Activated naive CD4-positive, alpha-beta T cell treated with anti-CD3 and anti-CD28 coated beads, Interleukin-2, amount 50 U/mL, for 72 hours (primary cell): ENCODE measurements at regions not wholly inside any gene's neighbourhood (a gene's known extent, or its start where the extent isn't known, plus 50 kb on each side); places are given as distances from the start of the nearest gene placed in this dataset.

Experiments used
- ATAC-seq, 2 donors: fragments of 150-1000 bp; cut with Tn5 transposase; 2 replicates each; pipeline ENCODE4 v1.10.0; 2021; ENCODE audit warnings: mild to moderate bottlenecking in 2 of 2, moderate library complexity in 2 of 2
- DNase-seq, 2 donors: peaks; one replicate each; pipeline ENCODE4 v3.0.0; 2021 to 2022; ENCODE audit warnings: low spot score in 2 of 2
- H3K27ac Mint-ChIP-seq, 2 donors: one replicate each; pipeline ENCODE4 v1.8.0; 2022; ENCODE audit warnings: mild to moderate bottlenecking in 2 of 2, mixed read lengths in 2 of 2
- H3K36me3 Mint-ChIP-seq, 2 donors: one replicate each; pipeline ENCODE4 v1.8.0; 2022; ENCODE audit warnings: mixed read lengths in 2 of 2
- H3K9me3 Mint-ChIP-seq, 2 donors: one replicate each; pipeline ENCODE4 v1.8.0; 2022; ENCODE audit warnings: mixed read lengths in 2 of 2

DNA sequence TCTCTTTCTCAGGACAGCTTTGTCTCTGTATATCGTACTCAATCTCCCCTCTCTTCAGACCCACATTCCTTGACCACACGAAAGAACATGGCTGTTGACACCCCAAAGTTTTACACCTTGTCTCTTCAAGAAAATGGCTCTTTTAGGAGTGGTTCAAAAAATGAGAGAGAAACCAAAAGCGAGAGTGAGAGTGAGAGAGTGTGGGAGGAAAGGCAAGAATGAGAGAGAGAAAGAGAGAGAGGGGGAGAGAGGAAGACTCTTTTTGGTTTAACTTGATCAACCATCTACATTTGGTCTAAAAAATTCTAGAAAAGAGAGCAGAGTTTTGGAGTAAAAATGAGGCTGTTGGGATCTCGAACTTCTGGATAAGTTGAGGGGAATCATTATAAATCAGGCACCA is 581.8 kb upstream of the WWC1 start:
- DNase-seq = no peak
- no peak for ATAC-seq
- H3K9me3 Mint-ChIP-seq = peaks cover 0 to 6% of the 10 kb centered on the region in 2 donors
- H3K36me3 Mint-ChIP-seq = no peaks in the 10 kb centered on the region
- no peak overlapping the region for H3K27ac Mint-ChIP-seq

DNA sequence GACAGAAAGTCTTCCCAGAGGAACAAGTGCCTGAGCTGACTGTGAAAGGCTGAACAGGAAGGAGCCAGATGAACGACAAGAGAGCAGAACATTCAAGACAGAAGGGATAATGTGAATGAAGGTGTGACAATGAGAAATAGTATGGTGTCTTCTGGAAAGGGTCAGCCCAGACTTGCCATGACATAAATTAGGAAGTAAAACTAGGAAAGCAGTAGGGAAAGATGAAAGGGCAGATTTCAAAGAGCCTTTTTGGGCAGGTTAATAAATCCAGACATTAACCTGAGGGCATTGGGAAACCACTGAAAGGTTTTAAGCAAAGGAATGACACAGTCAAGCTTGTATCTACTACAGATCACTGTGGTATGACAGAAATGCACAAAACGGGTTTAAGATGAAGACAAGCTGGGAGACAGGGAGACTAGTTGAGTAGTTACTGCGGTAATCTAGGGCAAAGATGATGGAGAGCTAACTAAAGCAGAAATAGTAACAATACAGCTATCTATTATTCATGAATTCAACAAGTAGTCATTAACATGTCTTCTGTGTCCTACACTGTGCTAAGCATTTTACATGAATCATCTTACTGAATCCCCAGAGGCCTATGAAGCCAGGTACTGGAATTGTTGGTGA is 580.9 kb upstream of the WWC1 start:
- no peak for DNase-seq
- ATAC-seq = no peak
- peaks cover 0 to 6% of the 10 kb centered on the region in 2 donors for H3K9me3 Mint-ChIP-seq
- no peaks in the 10 kb centered on the region for H3K36me3 Mint-ChIP-seq
- no peak overlapping the region for H3K27ac Mint-ChIP-seq

DNA sequence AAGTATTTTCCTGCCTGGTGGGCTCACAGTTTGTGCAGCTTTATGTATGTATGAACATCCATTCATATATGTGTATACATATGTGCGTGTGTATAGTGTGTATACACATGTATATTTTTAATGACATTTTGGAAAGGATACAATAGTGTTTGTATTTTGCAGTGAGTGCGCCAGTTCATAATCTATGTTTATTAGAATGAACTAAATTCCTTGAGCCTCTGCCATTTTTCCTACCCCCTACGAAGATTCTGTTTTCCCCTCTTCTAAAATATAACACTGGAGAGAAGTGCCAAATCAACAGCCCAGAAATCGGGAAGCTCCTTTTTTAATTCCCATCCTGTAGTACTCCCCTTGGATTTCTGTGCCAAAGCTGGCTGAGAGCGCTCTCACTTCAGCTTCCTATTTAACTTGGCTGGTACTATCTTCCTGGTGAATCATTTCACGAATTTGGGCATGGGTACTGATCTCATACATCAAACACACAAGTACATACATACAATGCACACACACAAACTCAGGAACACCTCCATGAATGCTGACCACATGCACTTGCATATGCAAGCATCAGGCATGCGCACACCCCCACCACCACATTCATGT is 578.4 kb upstream of the WWC1 start:
- H3K27ac Mint-ChIP-seq = no peak overlapping the region
- H3K9me3 Mint-ChIP-seq = peaks cover 0 to 6% of the 10 kb centered on the region in 2 donors
- DNase-seq (no peak), ATAC-seq (no peak)
- no peaks in the 10 kb centered on the region for H3K36me3 Mint-ChIP-seq

DNA sequence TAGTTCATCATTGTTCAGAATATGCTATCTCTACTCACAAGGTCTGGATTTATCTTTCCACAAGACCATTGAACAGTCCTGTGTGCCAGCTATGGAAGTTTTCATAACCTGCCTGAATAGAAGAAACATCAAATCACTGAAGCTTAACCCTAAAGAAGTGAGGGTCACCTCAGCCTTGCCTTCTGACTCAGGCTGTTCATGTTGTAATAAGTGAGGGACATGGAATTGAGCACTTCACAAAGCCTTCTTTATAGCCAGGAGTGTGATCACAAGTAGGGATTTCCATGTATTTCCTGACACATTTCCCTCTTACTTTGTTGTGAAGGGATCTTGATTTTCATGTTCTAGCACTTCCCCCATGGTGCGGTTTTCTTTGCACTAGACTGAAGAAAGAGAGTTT is 577.5 kb upstream of the WWC1 start:
- H3K27ac Mint-ChIP-seq = no peak overlapping the region
- ATAC-seq = no peak
- H3K36me3 Mint-ChIP-seq = no peaks in the 10 kb centered on the region
- DNase-seq = no peak
- H3K9me3 Mint-ChIP-seq = peaks cover 0 to 6% of the 10 kb centered on the region in 2 donors

DNA sequence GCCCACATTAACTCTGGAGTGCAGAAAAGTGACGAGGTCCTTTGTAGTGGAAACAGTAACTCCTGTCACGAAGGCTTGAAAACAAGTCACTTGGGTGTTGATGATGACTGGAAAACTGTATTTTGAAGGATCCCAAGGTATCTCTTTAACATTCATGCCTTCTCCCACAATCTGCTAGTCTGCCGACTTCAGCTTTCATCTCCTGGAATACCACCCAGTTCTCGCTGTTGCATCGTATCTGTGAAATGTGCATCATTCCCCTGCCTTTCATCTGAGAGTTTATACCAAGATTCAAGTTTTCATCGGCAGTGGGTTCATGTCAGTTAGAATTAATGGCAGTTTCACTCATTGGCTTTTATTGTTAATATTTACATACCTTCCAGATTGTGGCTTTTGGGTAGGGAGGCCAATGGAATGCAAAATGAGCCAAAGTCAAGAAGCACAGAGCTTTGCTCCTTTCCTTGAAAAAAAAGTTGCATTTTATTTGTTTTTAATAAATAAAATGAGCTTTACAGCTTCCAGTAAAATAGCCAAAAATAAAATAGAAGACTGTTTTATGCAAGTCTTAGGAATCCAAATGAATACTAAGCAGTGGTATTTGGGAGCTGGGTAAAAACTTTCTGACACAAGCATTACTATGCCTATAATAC is 575.2 kb upstream of the WWC1 start:
- DNase-seq (no peak), ATAC-seq (no peak)
- H3K9me3 Mint-ChIP-seq = peaks cover 0 to 6% of the 10 kb centered on the region in 2 donors
- H3K36me3 Mint-ChIP-seq = no peaks in the 10 kb centered on the region
- H3K27ac Mint-ChIP-seq = no peak overlapping the region

DNA sequence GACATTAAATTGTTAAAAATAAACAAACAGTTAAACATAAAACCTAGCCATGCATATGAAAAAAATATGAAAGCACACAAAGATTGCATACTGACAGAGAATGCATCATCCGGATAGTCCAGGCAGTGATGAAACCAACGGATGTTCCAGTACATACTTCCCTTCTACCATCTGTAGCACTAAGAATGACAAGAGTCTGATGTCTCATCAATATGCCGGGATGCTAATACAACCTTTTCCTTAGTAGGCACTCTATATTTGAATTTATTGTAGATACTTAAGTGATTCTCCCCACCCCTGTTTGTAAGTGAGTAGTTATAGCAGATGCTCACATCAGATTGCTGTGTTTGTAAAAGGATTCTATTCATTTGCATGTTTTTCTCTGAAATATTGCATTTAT is 571.2 kb upstream of the WWC1 start:
- Mint-ChIP-seq H3K9me3 (no peaks in the 10 kb centered on the region), H3K27ac (no peak overlapping the region), H3K36me3 (no peaks in the 10 kb centered on the region)
- no peak for ATAC-seq
- no peak for DNase-seq

DNA sequence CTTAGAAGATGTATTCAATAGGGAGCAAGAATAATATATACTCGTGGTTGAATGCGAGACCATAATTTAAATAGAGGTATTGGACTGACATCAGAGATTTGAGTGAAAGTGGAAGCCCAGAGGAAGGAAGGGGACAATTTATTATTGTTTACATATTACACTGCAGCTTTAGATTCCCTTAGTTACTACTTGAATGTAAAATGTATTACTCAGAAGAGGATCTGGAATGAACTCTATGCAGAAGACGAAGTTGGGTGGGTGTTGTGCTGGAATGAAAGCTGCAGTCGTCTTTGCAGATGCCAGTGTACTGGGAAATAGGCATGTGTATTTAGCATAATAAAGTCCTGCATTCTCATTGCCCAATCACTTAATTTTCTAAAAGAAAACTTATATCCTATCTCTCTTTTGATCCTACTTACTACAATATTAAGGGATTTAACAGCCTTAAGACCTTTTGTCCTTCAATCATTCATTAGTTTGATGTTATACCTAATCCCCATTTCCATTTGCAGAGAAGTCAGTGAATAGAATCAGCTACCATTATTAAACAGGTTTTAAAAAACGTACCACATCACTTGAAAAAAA is 570.7 kb upstream of the WWC1 start:
- DNase-seq (no peak), ATAC-seq (no peak)
- Mint-ChIP-seq H3K9me3 (no peaks in the 10 kb centered on the region), H3K27ac (no peak overlapping the region), H3K36me3 (no peaks in the 10 kb centered on the region)

DNA sequence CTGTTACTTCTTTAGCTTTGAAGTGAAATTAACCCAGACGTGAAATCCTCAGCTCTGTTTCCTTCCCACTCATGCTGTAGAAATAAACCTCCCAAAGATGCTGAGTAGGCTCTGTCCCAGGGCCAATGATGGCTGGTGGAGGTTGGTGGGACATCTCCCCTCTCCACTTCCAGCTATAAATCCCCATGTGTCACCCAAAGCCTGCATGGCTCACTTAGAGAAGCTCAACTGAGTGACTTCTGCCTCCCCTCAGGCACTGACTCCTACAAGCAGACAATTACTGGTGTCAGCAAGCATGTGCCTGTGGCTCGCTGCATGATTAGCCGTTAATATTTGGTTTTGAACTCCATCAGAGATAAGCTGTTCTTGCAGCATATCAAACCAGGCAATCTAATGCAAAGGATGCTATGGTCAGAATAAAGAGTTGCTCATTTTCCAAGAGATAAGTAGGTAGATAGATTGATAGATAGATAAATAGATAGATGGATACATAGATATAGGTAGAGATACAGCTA is 569.5 kb upstream of the WWC1 start:
- no peak for DNase-seq
- H3K27ac Mint-ChIP-seq = no peak overlapping the region
- H3K9me3 Mint-ChIP-seq = no peaks in the 10 kb centered on the region
- no peak for ATAC-seq
- H3K36me3 Mint-ChIP-seq = no peaks in the 10 kb centered on the region

DNA sequence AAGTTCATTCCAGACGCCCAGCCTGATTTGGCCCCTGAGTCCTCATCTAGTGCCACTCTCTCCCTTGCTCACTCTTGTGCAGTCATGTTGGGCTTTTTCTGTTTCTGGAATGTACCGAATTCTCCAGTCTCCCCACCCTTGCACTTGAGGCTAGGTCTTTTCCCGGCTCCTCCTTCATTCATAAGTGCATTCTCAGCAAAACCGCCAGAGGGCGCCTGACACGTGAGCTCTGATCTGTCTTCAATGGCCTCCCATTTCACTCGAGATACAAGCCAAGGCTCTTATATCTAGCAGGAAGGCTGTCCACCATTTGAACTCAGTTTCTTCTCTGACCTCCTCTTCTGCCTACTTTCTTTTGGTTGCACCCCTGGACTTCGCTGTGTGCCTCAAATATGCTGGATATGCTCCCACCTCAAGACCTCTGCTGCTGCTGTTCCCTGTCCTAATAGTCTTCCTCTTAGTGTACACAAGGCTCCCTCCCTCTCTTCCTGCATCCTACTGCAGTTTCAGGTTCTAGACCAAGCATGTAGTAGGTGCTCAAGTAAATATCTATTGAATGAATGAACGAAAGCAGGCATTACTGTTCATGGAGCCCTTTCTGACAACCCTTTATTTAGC is 568.1 kb upstream of the WWC1 start:
- H3K36me3 Mint-ChIP-seq = no peaks in the 10 kb centered on the region

DNA sequence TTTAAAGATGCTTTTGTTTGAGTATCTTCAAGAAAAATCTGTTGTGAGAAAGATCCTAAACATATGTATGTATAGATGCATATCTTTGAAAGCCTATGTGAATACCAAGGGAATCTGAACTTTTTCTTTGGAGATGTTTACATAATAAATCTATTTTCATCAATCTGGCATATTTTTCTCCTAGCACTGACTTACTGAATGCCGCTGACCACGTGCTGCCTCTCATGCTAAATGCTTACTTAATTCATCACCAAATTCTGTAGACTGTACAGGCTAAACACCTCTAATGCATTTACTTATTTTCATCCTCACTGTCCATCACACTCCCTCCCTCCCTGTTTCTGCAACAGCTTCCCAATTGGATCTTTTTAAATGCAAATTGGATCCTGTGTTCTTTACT is 566.2 kb upstream of the WWC1 start:
- H3K36me3 Mint-ChIP-seq = no peaks in the 10 kb centered on the region
- no peak for DNase-seq
- no peaks in the 10 kb centered on the region for H3K9me3 Mint-ChIP-seq
- no peak overlapping the region for H3K27ac Mint-ChIP-seq
- ATAC-seq = no peak

More for the DNA sequence above, 568.1 kb upstream of the WWC1 start:
- ATAC-seq = peak; percentile 66 to 90
- no peaks in the 10 kb centered on the region for H3K9me3 Mint-ChIP-seq
- no peak overlapping the region for H3K27ac Mint-ChIP-seq
- peak; percentile 61 to 74 for DNase-seq

DNA sequence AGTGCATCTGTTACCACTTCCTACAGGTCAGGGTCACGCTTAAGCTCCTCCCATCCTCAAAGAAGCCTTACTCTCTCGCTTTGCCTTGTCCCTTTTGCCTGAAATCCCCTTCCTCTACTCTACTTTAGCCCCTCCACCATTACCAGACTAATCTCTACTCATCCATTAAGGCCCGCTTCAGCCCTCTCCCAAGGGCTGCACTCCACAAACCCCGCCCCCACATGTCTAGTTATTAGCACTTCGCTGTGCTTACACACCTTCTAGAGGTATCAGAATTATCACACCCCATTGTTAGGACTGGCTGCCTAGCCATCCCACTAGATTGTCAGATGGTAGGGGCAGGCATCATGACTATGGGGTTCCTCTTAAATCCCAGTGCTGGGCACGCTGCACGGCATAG is 565.7 kb upstream of the WWC1 start:
- no peak for DNase-seq
- H3K36me3 Mint-ChIP-seq = no peaks in the 10 kb centered on the region
- H3K27ac Mint-ChIP-seq = no peak overlapping the region
- no peaks in the 10 kb centered on the region for H3K9me3 Mint-ChIP-seq
- ATAC-seq = no peak

DNA sequence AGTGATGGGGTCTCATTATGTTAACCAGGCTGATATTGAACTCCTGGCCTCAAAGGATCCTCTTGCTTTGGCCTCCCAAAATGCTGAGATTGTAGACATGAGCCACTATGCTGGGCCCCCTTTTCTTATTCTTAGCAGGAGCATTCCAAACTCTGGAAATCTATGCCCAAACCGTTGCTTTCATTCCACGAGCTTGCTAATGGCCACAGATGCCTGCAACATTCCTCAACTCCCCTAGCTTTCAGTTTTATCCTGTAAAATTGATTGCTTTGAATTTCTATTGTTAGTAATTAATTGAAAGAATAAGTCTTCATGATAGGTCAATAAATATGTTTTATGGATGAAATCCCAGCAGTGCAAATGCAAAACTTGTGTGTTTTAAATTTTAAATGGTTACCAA is 564.8 kb upstream of the WWC1 start:
- Mint-ChIP-seq H3K36me3 (no peaks in the 10 kb centered on the region), H3K9me3 (no peaks in the 10 kb centered on the region), H3K27ac (no peak overlapping the region)
- ATAC-seq (no peak), DNase-seq (no peak)

DNA sequence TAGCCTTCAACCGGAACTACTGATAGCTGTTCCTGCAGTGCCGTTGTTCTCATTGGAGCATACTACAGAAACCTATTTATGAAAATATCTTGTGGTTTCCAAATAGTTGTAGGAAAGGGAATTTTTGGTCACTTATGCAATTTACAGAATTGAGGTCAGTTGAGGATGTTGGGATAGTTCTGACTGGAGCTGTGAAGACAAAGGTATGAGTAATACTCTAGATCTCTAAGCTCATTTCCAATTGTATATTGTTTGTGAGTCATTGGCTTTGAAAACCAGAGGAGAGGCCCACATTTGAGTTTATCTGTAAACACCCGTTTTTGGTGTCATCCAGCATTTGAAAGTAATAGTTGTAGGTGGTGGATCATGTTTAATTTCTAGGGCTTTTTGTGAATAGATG is 561.3 kb upstream of the WWC1 start:
- Mint-ChIP-seq H3K9me3 (no peaks in the 10 kb centered on the region), H3K27ac (no peak overlapping the region), H3K36me3 (no peaks in the 10 kb centered on the region)
- ATAC-seq (peak in 1 of 2 donors; percentile 91), DNase-seq (no peak)

DNA sequence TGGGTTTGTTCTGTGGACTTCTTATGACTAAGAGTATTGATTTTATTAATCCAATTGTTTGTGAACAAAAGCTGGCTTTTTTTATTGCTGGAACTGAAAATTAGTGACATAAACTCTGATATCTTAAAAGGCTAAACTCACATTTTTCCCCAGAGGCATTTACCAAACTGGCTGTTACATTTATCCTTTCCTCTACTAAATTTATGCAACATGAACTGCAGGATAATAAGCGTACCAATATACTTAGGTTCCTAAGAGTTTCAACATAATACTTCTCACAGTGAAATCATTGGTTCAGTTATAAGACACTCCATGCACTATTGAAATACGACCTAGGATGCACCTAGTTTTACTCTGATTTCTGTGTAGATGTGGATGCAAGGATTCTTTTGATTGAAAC is 560.8 kb upstream of the WWC1 start:
- Mint-ChIP-seq H3K9me3 (no peaks in the 10 kb centered on the region), H3K36me3 (no peaks in the 10 kb centered on the region), H3K27ac (no peak overlapping the region)
- DNase-seq (no peak), ATAC-seq (peak in 1 of 2 donors; percentile 11)

DNA sequence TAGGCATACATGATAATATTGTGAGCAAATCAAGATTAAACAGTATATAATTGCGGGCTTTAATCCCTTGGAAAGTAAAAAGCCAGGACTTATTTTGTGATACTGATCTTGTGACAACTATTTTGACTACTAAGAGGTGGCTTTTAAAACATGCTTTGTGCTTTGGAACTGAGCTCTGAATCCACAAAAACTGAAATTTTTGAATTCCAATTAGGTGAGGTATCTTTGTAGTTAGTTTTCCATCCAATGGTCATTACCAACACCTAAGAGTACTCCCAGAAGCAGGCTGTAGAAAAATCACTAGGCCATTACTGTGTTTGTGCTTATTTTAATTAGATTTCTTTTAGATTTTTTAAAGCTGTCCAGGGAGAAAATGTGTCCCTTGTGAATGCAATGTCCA is 559.5 kb upstream of the WWC1 start:
- H3K36me3 Mint-ChIP-seq = no peaks in the 10 kb centered on the region
- DNase-seq (no peak), ATAC-seq (no peak)
- no peaks in the 10 kb centered on the region for H3K9me3 Mint-ChIP-seq
- no peak overlapping the region for H3K27ac Mint-ChIP-seq

DNA sequence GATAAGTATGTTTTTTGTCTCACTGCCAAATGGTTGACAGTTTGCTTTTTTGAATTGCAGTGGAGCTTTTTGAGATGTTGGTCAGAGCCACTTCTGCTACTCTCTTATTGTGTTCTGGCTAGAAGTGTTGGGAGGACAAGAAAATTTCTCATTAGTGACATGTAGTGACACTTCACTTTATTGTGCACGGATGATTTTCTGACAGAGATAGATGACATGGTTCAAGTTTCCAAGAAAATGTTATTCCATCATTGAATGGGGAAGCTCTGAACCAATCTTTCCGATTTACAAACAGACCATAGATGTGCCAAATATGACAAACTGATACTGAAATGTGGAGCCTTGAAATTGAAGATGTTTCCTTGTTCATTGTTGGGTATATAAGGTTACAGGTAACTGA is 558.9 kb upstream of the WWC1 start:
- no peaks in the 10 kb centered on the region for H3K9me3 Mint-ChIP-seq
- no peaks in the 10 kb centered on the region for H3K36me3 Mint-ChIP-seq
- DNase-seq (no peak), ATAC-seq (no peak)
- no peak overlapping the region for H3K27ac Mint-ChIP-seq

DNA sequence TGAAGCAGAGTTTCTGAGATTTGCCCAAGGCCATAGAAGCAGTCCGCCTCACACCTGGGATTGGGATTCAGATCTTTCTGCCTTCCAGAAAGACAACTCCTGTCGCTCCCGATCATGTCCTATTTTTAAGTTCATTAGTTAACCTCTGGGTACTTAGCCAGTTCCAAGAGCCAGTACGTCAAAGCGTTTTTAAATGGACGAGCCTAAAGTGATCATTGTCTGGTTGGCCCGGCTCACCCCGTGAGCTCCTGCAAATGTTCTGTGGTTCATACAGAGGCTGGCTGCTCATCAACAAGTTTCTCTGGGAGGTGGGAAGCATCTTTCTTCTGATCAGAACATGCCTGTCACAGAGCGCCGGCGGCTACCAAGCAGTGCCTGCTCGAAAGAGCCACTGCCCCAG is 554.5 kb upstream of the WWC1 start:
- H3K27ac Mint-ChIP-seq = no peak overlapping the region
- H3K9me3 Mint-ChIP-seq = no peaks in the 10 kb centered on the region
- no peak for DNase-seq

More for the DNA sequence above, 554.5 kb upstream of the WWC1 start:
- H3K36me3 Mint-ChIP-seq = no peaks in the 10 kb centered on the region
- ATAC-seq = no peak
